Spinal cord (tissue), 9 donors: ENCODE measurements at regions not wholly inside any gene's neighbourhood (a gene's known extent, or its start where the extent isn't known, plus 50 kb on each side); places are given as distances from the start of the nearest gene placed in this dataset.

Experiments
- DNase-seq, 6 donors: peaks; one replicate each; pipeline versions ENCODE4 v3.0.0 to v3.0.0-alpha.2; 2013 to 2015; ENCODE audit warnings: low spot score in 6 of 6, low read depth in 4 of 6
- H3K27ac ChIP-seq: one replicate; pipeline ENCODE4 v1.5.1; 2013; ENCODE audit warnings: low read depth, low read length, control low read depth
- H3K27me3 ChIP-seq: one replicate; pipeline ENCODE4 v1.6.1; 2013; ENCODE audit warnings: low read length; ENCODE audit not compliant: control insufficient read depth, insufficient read depth
- H3K36me3 ChIP-seq: one replicate; pipeline ENCODE4 v1.6.1; 2013; ENCODE audit warnings: low read length; ENCODE audit not compliant: control insufficient read depth, insufficient read depth
- H3K4me1 ChIP-seq: one replicate; pipeline ENCODE4 v1.6.1; 2013; ENCODE audit warnings: low read length; ENCODE audit not compliant: control insufficient read depth, insufficient read depth
- H3K4me3 ChIP-seq: one replicate; pipeline ENCODE4 v1.5.1; 2013; ENCODE audit warnings: low read depth, low read length, control low read depth
- H3K9me3 ChIP-seq: one replicate; pipeline ENCODE4 v1.6.1; 2013; ENCODE audit warnings: low read length; ENCODE audit not compliant: control insufficient read depth, insufficient read depth
- WGBS: methylation state at CpG from one replicate; pipeline ENCODE4 v1.1.5; 2013; ENCODE audit warnings: missing lambda C conversion rate; ENCODE audit not compliant: insufficient coverage; 5-methylcytosine and 5-hydroxymethylcytosine counted together
- donor health status: healthy.

DNA sequence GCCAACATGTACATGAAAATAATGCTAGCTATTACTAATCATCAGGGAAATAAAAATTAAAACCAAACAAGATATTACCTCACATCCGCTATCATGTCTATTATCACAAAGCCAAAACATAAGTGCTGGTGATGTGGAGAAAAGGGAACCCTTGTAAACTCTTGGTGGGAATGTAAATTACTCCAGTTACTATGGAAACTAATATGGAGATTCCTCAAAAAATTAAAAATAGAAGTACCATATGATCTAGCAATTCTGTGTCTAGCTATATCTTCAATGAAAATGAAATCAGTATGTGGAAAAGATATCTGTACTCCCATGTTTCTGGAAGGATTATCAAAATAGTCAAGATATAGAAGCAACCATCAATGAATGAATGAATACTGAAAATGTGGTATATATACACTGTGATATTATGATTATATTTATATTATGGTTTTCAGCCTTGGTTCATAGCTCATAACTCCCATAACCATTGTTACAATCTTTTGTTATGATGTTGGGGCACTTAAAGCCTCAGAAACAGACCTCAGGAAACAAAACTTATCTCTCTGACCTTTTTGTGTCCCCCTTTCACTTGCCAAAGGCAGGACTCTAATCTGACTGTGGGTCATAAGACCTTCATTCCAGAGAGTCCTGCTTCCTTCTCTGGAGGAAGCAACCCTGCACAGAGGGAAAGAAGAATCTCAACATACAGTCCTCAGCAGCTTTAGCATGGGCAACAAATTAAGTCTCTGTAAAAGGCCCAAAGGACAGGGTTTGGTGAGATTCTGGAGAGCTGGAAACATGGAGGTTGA is 933.2 kb downstream of the ADGRL3 start:
- Histone ChIP-seq H3K4me1 (no peaks in the 10 kb centered on the region), H3K27ac (no peak overlapping the region), H3K4me3 (no peak overlapping the region), H3K27me3 (no peaks in the 10 kb centered on the region), H3K36me3 (no peaks in the 10 kb centered on the region), H3K9me3 (peaks cover 3% of the 10 kb centered on the region)
- peak in 1 of 6 donors; percentile 56 for DNase-seq
- no CpG with 5 or more reads among the region's 1 CpG for WGBS

GRCh38 chr4:62131049-62131448 is 930.9 kb downstream of the ADGRL3 start:
- no peaks in the 10 kb centered on the region for H3K4me1 ChIP-seq
- H3K27ac ChIP-seq, result no peak overlapping the region
- no peaks in the 10 kb centered on the region for H3K27me3 ChIP-seq
- H3K36me3 ChIP-seq, result no peaks in the 10 kb centered on the region
- H3K4me3 ChIP-seq, result no peak overlapping the region
- DNase-seq, result no peak
- 52% methylated on average over 3 of the region's 3 CpGs for WGBS
- peaks cover 2% of the 10 kb centered on the region for H3K9me3 ChIP-seq

DNA sequence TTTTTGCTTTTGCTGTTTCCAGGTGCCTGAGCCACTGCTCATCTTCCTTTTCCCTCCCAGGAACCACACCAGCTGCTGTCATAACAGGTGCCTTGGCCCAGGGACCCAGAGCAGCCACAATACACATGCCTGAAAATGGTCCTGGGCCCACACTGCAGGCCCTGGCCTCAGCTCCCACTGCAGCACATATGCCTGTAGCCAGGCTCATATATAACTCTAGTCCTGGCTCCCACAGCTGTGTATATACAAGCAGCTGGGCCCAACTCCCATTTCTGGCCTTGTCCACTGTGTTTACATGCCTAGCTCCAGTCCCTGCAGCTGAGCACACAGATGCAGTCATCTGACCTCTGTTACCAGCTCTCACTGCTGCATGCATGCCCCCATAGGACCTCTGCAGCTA is 930.5 kb downstream of the ADGRL3 start:
- H3K27ac ChIP-seq, result no peak overlapping the region
- no peaks in the 10 kb centered on the region for H3K27me3 ChIP-seq
- peaks cover 2% of the 10 kb centered on the region for H3K9me3 ChIP-seq
- H3K36me3 ChIP-seq, result no peaks in the 10 kb centered on the region
- H3K4me1 ChIP-seq, result no peaks in the 10 kb centered on the region
- no peak for DNase-seq
- no peak overlapping the region for H3K4me3 ChIP-seq

GRCh38 chr4:62130230-62130629 is 930.1 kb downstream of the ADGRL3 start:
- no peak for DNase-seq
- no peak overlapping the region for H3K4me3 ChIP-seq
- no peaks in the 10 kb centered on the region for H3K36me3 ChIP-seq
- H3K4me1 ChIP-seq, result no peaks in the 10 kb centered on the region
- WGBS, result 71% methylated on average over 1 of the region's 2 CpGs
- H3K27me3 ChIP-seq, result no peaks in the 10 kb centered on the region
- no peak overlapping the region for H3K27ac ChIP-seq
- H3K9me3 ChIP-seq, result peaks cover 2% of the 10 kb centered on the region
